GM19193 (cell line): ENCODE measurements at regions not wholly inside any gene's neighbourhood (a gene's known extent, or its start where the extent isn't known, plus 50 kb on each side); places are given as distances from the start of the nearest gene placed in this dataset.

Source experiments
- POLR2A ChIP-seq: IDR thresholded peaks from 4 replicates; pipeline ENCODE4 v1.6.1; 2011; ENCODE audit not compliant: insufficient read depth, insufficient read length; ENCODE audit errors: extremely low read depth

- no peak for TF ChIP-seq POLR2A
Measured at GRCh38 chr10:29878492-29878891, 180.9 kb downstream of the JCAD start.

- no peak for TF ChIP-seq POLR2A
Measured at GRCh38 chr10:29877793-29878491, 181.4 kb downstream of the JCAD start.

- no peak for TF ChIP-seq POLR2A
Measured at GRCh38 chr10:29876008-29876555, 183.3 kb downstream of the JCAD start.

GRCh38 chr10:29874606-29875269 is 184.6 kb downstream of the JCAD start:
- no peak for TF ChIP-seq POLR2A

GRCh38 chr10:29873941-29874484 is 185.4 kb downstream of the JCAD start:
- no peak for TF ChIP-seq POLR2A

- TF ChIP-seq POLR2A, result no peak
Measured at GRCh38 chr10:29870522-29871044, 188.8 kb downstream of the JCAD start.

DNA sequence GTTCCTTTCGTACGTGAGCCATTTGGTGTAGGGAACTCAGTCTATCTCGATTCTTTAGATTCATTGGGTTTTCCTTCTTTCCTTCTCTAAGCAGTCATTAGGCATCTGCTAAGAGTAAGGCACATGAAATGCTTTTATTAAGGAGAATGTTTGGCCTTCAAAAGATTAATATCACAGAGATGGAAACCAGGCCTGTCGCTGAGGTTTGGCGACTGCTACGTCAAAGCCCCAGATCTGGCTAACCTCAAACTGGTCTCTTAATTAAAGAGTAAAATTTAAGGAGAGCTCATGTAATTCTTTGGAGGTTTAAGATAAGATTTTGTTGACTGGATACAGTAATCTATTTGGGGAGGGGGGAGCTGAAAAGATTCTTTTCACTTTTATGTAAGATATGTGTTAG is 189.8 kb downstream of the JCAD start:
- no peak for TF ChIP-seq POLR2A

- TF ChIP-seq POLR2A, result no peak
Measured at GRCh38 chr10:29866356-29866755, 193.0 kb downstream of the JCAD start.

GRCh38 chr10:29865700-29866355 is 193.6 kb downstream of the JCAD start:
- no peak for TF ChIP-seq POLR2A

GRCh38 chr10:29862923-29863614 is 196.3 kb downstream of the JCAD start:
- no peak for TF ChIP-seq POLR2A

DNA sequence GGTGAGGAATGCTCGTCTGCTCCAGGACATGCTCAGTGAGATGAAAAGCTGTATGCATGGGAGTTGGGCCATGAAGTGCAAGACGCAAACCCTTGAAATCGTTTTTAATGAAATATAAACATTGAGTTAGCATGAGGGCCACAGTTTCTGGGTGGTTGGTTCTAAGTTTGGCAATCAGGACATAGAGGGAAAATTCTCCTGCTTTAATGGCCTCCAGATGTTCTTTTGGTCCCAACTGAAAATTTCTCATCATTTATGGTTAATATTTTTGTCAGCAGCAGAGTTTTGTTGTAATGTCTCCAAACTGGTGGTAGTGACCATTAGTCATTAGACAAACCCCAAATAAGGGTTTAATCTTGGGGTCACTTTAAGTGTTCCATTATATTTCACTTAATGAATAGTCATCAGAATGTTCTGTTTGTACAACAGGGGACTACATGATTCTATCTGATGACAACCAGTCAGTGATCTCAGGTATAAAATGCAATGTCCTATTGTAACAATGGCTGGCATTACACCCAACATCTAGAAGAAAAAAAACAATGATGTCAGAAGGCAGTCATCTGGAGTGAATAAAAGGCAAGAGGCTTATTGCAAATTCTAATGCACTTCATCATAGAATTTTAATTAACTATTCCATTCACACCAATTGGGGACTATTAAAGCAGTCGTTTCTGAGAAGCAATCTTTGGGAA is 197.4 kb downstream of the JCAD start:
- TF ChIP-seq POLR2A, result no peak

DNA sequence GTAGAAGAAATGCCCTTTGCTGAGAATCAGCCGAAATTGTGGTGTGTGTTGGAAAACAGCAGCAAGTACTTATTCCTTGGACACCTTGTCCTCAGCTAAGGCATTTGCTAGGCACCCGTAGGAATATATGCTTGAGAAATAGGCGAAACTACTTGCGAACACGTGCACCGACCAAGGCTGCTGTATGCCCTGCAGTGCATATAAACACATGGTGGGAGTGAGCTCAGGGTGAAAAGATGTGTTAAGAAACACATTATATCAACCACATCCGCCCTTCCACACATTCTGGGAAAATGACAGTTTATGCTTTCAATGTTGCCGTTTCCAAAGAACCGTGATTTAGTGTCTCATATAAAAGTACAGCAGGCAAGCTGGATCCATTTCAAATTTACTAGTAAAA is 199.2 kb downstream of the JCAD start:
- TF ChIP-seq POLR2A, result no peak

DNA sequence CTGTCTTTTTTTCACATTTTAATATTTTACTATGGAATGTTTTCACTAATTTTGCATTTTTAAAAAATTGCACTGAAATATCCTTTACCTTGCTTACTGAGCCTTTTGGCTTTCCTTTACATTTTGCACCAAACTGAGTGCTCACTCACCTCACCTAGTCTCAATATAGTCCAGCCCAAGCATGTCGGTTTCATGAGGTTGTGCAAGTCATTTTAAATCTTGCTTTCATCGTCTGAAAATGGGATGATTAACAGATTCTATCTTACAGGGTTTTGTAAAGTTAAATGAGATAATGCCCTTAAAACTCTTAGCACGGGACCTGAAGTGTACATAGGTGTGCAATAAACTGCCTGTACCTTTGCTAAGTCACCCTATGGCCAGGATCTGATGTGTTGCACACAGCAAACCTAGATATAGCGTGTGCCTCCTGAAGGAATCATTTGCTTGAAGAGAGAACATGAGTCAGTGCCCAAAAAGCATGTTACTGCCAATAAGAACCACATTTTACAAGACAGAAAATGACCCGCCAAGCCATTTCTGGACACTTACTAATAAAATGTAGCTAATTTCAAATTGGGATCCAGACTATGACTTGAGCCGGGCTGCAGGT is 199.8 kb downstream of the JCAD start:
- TF ChIP-seq POLR2A, result no peak
